NB4 (cell line): ENCODE measurements at regions not wholly inside any gene's neighbourhood (a gene's known extent, or its start where the extent isn't known, plus 50 kb on each side); places are given as distances from the start of the nearest gene placed in this dataset.

Experiments
- CTCF ChIP-seq: IDR thresholded peaks from one replicate; pipeline ENCODE4 v1.5.1; 2012; ENCODE audit warnings: low read depth, low read length
- POLR2A ChIP-seq: IDR thresholded peaks from 2 replicates; pipeline ENCODE4 v1.6.1; 2011; ENCODE audit warnings: mild to moderate bottlenecking; ENCODE audit not compliant: insufficient read length; ENCODE audit errors: extremely low read depth

GRCh38 chr3:124318656-124319055 is 326.7 kb upstream of the ROPN1 start:
- TF ChIP-seq CTCF (no peak), POLR2A (no peak)
